Upper lobe of left lung (tissue), 6 donors: ENCODE measurements at regions not wholly inside any gene's neighbourhood (a gene's known extent, or its start where the extent isn't known, plus 50 kb on each side); places are given as distances from the start of the nearest gene placed in this dataset.

Source experiments
- ATAC-seq, 2 donors: fragments of 200-7000 bp; cut with Tn5 transposase; one replicate each; pipeline ENCODE4 v1.9.1; 2022; ENCODE audit warnings: mild to moderate bottlenecking in 2 of 2, moderate library complexity in 2 of 2; ENCODE audit not compliant: low FRiP score in 2 of 2
- DNase-seq, 2 donors: peaks; one replicate each; pipeline ENCODE4 v3.0.0-alpha.2; 2019 to 2020
- H3K27ac ChIP-seq, 4 donors: fragments of 200-600 bp; sonication (generic); one replicate each; pipeline ENCODE4 v1.5.1; 2016 to 2019
- H3K27me3 ChIP-seq, 4 donors: fragments of 200-600 bp; sonication (generic); one replicate each; pipeline ENCODE4 v1.5.1; 2017 to 2019
- H3K36me3 ChIP-seq, 4 donors: fragments of 200-600 bp; sonication (generic); one replicate each; pipeline ENCODE4 v1.5.1; 2016 to 2019
- H3K4me1 ChIP-seq, 4 donors: fragments of 200-600 bp; sonication (generic); one replicate each; pipeline ENCODE4 v1.5.1; 2018 to 2019
- H3K4me3 ChIP-seq, 4 donors: fragments of 200-600 bp; sonication (generic); one replicate each; pipeline ENCODE4 v1.5.1; 2017 to 2019; ENCODE audit warnings: mild to moderate bottlenecking in 2 of 4, moderate library complexity in 1 of 4
- H3K9me3 ChIP-seq, 4 donors: fragments of 200-600 bp; sonication (generic); one replicate each; pipeline ENCODE4 v1.5.1; 2018 to 2019
- EP300 ChIP-seq, 4 donors: sonication (generic); formaldehyde crosslinking; IDR thresholded peaks; one replicate each; pipeline ENCODE4 v1.5.1; 2017; ENCODE audit warnings: antibody characterized with exemption in 4 of 4, control low read depth in 2 of 4
- POLR2A ChIP-seq, 4 donors: fragments of 450-650 bp; IDR thresholded peaks; one replicate each; pipeline ENCODE4 v1.5.1; 2016 to 2017; ENCODE audit warnings: antibody characterized with exemption in 4 of 4, mild to moderate bottlenecking in 2 of 4
- POLR2AphosphoS5 ChIP-seq, 2 donors: sonication (generic); formaldehyde crosslinking; IDR thresholded peaks; one replicate each; pipeline ENCODE4 v1.5.1; 2017; ENCODE audit warnings: antibody characterized with exemption in 2 of 2
- WGBS, 2 donors: methylation state at CpG; one replicate each; pipeline ENCODE4 v1.1.5; 2017 to 2018; 5-methylcytosine and 5-hydroxymethylcytosine counted together
- TF ChIP-seq, protein P1 (sequence below), 6 experiments: fragments of 450-650 bp in 4 of 6; fragments of 200-600 bp in 2 of 6; sonication (generic) in 2 of 6; IDR thresholded peaks; one replicate each; pipeline ENCODE4 v1.5.1; 2016 to 2019; ENCODE audit warnings: antibody characterized with exemption in 6 of 6
- donor health status: DM: no; HTN: no; CAD: no; lungs with moderate emphysema.
- donor health status: DM: no; HTN: yes; CAD: no; lungs with severe emphysema.

DNA sequence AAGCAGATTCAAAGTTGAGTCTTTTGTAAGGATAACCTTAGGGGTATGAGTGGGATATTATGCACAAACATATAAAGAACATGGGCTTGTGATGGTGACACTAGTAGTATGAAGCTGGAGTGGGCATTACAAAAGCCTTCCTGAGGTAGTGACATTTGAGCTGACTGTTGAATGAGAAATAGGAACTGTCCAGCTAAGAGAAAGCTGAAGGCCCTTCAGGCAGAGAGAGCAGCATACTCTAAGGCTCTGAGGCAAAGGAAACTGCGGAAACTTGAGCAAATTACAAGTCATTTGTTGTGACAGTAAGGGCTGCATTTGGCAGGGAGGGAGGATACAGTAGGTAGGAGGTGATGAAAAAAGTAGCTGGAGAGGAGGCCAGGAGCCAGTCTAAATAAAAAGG is 190.7 kb upstream of the CD96 start:
- H3K27me3 ChIP-seq, result no peaks in the 10 kb centered on the region
- no peaks in the 10 kb centered on the region for H3K4me1 ChIP-seq
- TF ChIP-seq POLR2A (IDR thresholded peaks at IDR 0.05) (no peak), EP300 (IDR thresholded peaks at IDR 0.05) (no peak), POLR2AphosphoS5 (IDR thresholded peaks at IDR 0.05) (no peak)
- TF ChIP-seq, protein P1, sequence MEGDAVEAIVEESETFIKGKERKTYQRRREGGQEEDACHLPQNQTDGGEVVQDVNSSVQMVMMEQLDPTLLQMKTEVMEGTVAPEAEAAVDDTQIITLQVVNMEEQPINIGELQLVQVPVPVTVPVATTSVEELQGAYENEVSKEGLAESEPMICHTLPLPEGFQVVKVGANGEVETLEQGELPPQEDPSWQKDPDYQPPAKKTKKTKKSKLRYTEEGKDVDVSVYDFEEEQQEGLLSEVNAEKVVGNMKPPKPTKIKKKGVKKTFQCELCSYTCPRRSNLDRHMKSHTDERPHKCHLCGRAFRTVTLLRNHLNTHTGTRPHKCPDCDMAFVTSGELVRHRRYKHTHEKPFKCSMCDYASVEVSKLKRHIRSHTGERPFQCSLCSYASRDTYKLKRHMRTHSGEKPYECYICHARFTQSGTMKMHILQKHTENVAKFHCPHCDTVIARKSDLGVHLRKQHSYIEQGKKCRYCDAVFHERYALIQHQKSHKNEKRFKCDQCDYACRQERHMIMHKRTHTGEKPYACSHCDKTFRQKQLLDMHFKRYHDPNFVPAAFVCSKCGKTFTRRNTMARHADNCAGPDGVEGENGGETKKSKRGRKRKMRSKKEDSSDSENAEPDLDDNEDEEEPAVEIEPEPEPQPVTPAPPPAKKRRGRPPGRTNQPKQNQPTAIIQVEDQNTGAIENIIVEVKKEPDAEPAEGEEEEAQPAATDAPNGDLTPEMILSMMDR (IDR thresholded peaks at IDR 0.05), result no peak
- H3K4me3 ChIP-seq, result no peak overlapping the region
- no peak for DNase-seq
- WGBS, 2 donors, result 62 to 71% methylated on average over 1 of the region's 1 CpG
- ATAC-seq, result no peak
- H3K36me3 ChIP-seq, result no peaks in the 10 kb centered on the region
- no peaks in the 10 kb centered on the region for H3K9me3 ChIP-seq
- no peak overlapping the region for H3K27ac ChIP-seq

DNA sequence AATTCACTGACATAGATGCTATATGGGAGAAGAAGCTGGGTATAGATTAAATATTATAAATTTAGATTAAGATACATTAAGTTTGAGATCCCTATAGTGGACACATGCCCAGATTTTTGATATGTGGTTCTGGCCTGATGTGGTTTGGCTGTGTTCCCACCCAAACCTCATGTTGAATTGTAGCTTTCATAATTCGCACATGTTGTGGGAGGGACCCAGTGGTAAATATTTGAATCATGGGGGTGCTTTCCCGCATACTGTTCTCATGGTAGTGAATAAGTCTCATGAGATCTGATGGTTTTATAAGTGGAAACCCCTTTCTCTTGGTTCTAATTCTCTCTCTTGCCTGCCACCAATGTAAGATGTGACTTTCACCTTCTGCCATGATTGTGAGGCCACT is 189.4 kb upstream of the CD96 start:
- Histone ChIP-seq H3K4me3 (no peak overlapping the region), H3K4me1 (no peaks in the 10 kb centered on the region), H3K9me3 (no peaks in the 10 kb centered on the region), H3K27ac (no peak overlapping the region), H3K27me3 (no peaks in the 10 kb centered on the region), H3K36me3 (no peaks in the 10 kb centered on the region)
- no peak for ATAC-seq
- TF ChIP-seq POLR2AphosphoS5 (IDR thresholded peaks at IDR 0.05) (no peak), POLR2A (IDR thresholded peaks at IDR 0.05) (no peak), EP300 (IDR thresholded peaks at IDR 0.05) (no peak)
- TF ChIP-seq, protein P1 (IDR thresholded peaks at IDR 0.05), result no peak
- WGBS, 2 donors, result 66 to 82% methylated on average over 2 of the region's 2 CpGs
- DNase-seq, result no peak

DNA sequence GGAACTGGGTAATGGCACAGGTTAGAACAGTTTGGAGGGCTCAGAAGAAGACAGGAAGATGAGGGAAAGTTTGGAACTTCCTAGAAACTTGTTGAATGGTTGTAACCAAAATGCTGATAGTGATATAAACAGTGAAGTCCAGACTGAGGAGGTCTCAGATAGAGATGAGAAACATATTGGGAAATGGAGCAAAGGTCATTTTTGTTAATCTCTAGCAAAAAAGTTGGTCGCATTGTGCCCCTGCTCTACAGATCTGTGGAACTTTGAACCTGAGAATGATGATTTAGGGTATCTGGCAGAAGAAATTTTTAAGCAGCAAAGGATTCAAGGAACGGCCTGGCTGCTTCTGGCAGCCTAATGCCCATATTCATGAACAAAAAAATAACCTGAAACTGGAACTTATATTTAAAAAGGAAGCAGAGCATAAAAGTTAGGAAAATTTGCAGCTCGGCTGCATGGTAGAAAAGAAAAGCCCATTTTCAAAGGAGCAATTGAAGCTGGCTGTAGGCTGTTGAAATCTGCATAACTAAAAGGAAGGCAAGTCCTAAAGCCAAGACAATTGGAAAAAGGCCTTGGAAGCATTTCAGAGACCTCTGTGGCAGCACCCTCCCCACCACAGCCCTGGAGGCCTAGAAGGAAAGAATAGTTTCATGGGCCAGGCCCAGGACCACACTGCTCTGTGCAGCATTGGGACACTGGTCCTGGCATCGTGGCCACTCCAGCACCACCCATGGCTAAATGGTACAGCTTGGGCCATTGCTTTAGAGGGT is 182.6 kb upstream of the CD96 start:
- Histone ChIP-seq H3K27me3 (no peaks in the 10 kb centered on the region), H3K4me3 (no peak overlapping the region), H3K36me3 (no peaks in the 10 kb centered on the region), H3K27ac (no peak overlapping the region), H3K9me3 (no peaks in the 10 kb centered on the region), H3K4me1 (no peaks in the 10 kb centered on the region)
- no peak for ATAC-seq
- TF ChIP-seq POLR2A (IDR thresholded peaks at IDR 0.05), result no peak
- TF ChIP-seq EP300 (IDR thresholded peaks at IDR 0.05), result no peak
- TF ChIP-seq POLR2AphosphoS5 (IDR thresholded peaks at IDR 0.05), result no peak
- TF ChIP-seq, protein P1 (IDR thresholded peaks at IDR 0.05), result no peak
- DNase-seq, result no peak
- WGBS, 2 donors, result 85 to 86% methylated on average over 4 of the region's 4 CpGs

DNA sequence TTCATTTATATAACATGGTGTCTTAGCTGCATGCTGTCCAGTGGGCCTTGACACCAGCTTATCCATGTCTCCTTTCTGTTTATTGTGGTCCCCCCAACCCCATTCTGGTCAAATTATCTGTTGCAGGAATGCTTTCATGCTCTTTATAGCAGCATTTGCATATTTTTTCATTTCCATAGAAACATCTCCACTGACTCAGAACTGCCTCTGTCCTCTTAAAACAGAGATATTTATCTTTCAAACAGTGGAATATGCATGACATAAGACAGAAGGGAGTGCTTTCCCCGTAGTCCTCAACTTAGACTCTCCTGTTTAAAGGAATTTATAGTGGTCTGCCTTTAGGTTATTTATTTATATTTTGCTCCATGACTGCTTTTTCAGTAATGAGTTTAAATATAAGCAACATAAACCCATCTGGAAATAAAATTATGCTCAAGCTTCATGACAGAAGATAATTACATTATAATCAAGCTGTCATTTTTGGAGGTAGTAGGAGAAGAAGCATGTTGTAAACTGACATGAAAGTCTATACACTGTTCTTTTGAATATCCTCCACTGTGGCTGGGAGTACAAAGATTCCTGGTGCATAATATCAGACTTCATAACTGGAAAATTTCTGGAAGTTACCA is 179.5 kb upstream of the CD96 start:
- H3K27me3 ChIP-seq, result no peaks in the 10 kb centered on the region
- H3K4me3 ChIP-seq, result no peak overlapping the region
- DNase-seq (no peak), ATAC-seq (no peak)
- no peaks in the 10 kb centered on the region for H3K4me1 ChIP-seq
- 42 to 55% methylated on average over 1 of the region's 1 CpG for WGBS, 2 donors
- no peaks in the 10 kb centered on the region for H3K9me3 ChIP-seq
- no peaks in the 10 kb centered on the region for H3K36me3 ChIP-seq
- no peak overlapping the region for H3K27ac ChIP-seq
- TF ChIP-seq EP300 (IDR thresholded peaks at IDR 0.05) (no peak), POLR2A (IDR thresholded peaks at IDR 0.05) (no peak), POLR2AphosphoS5 (IDR thresholded peaks at IDR 0.05) (no peak)
- TF ChIP-seq, protein P1 (IDR thresholded peaks at IDR 0.05), result no peak
